ENCODE measurements at regions not wholly inside any gene's neighbourhood (a gene's known extent, or its start where the extent isn't known, plus 50 kb on each side); places are given as distances from the start of the nearest gene placed in this dataset.
"Not testable (repeated sequence)": the region's sequence is repeated elsewhere in the genome, so short reads cannot be mapped to it uniquely, and the experiment has no call there.

DNA sequence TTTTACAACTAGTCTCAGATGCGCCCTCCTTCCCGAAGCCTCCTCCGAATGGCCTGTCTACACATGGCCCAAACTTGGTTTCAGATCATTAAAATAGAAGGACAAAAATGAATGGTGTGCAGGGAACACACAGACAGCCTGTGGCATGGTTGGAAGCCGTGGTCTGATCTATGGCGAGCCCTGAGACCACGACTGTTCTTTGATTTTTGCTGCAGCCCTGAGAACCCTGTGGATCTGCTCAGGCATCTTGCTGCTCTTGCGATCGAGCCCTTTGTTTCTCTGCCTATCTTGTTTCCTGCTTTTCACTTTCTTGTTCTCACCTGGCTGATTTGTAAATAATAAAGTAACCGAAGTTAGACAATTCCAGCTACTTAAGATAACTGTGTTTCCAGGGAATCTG is 57.0 kb upstream of the NBPF15 start:
- TF ChIP-seq, protein P1, sequence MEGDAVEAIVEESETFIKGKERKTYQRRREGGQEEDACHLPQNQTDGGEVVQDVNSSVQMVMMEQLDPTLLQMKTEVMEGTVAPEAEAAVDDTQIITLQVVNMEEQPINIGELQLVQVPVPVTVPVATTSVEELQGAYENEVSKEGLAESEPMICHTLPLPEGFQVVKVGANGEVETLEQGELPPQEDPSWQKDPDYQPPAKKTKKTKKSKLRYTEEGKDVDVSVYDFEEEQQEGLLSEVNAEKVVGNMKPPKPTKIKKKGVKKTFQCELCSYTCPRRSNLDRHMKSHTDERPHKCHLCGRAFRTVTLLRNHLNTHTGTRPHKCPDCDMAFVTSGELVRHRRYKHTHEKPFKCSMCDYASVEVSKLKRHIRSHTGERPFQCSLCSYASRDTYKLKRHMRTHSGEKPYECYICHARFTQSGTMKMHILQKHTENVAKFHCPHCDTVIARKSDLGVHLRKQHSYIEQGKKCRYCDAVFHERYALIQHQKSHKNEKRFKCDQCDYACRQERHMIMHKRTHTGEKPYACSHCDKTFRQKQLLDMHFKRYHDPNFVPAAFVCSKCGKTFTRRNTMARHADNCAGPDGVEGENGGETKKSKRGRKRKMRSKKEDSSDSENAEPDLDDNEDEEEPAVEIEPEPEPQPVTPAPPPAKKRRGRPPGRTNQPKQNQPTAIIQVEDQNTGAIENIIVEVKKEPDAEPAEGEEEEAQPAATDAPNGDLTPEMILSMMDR (IDR thresholded peaks at IDR 0.05), result not testable (repeated sequence)
- TF ChIP-seq POLR2AphosphoS5, POLR2A (IDR thresholded peaks at IDR 0.05): not testable (repeated sequence)
